ENCODE measurements at regions not wholly inside any gene's neighbourhood (a gene's known extent, or its start where the extent isn't known, plus 50 kb on each side); places are given as distances from the start of the nearest gene placed in this dataset.

- Mint-ChIP-seq H3K4me3 (no peak overlapping the region), H3K27ac (no peak overlapping the region), H3K9me3 (no peaks in the 10 kb centered on the region), H3K4me1 (no peaks in the 10 kb centered on the region), H3K27me3 (no peaks in the 10 kb centered on the region), H3K36me3 (peaks cover 5% of the 10 kb centered on the region)
- no peak for ATAC-seq (replicated peaks in 1 of 4)
- Histone ChIP-seq H3K36me3 (ENCODE audit: control insufficient read depth in 2 of 2, extremely low read depth in 1 of 2, insufficient read depth in 1 of 2, low read length in 1 of 2) (no peaks in the 10 kb centered on the region), H3K4me1 (ENCODE audit: control insufficient read depth in 1 of 2, extremely low read depth in 1 of 2, insufficient read depth in 2 of 2, low read length in 2 of 2) (no peaks in the 10 kb centered on the region), H3K4me3 (ENCODE audit: control insufficient read depth in 1 of 2, extremely low read depth in 1 of 2, low read length in 1 of 2) (no peak overlapping the region), H3K27me3 (replicated peaks in 1 of 2; ENCODE audit: control insufficient read depth in 2 of 2, extremely low read depth in 1 of 2, insufficient read depth in 2 of 2, low read length in 1 of 2) (no peaks in the 10 kb centered on the region), H3K9me3 (no peaks in the 10 kb centered on the region), H3K27ac (ENCODE audit: low read length) (no peak overlapping the region)
- DNase-seq: no peak
- ChIA-PET POLR2A (no interaction called here), CTCF (no interaction called here)
These were observed 147.6 kb downstream of the SH2D1A start for GRCh38 chrX:124493984-124494383.

- ChIA-PET POLR2A (no interaction called here), CTCF (no interaction called here)
- Histone ChIP-seq H3K9me3 (no peaks in the 10 kb centered on the region), H3K36me3 (ENCODE audit: control insufficient read depth in 2 of 2, extremely low read depth in 1 of 2, insufficient read depth in 1 of 2, low read length in 1 of 2) (no peaks in the 10 kb centered on the region), H3K27ac (ENCODE audit: low read length) (no peak overlapping the region), H3K4me1 (ENCODE audit: control insufficient read depth in 1 of 2, extremely low read depth in 1 of 2, insufficient read depth in 2 of 2, low read length in 2 of 2) (peaks cover 0 to 10% of the 10 kb centered on the region in 2 experiments), H3K4me3 (ENCODE audit: control insufficient read depth in 1 of 2, extremely low read depth in 1 of 2, low read length in 1 of 2) (no peak overlapping the region), H3K27me3 (replicated peaks in 1 of 2; ENCODE audit: control insufficient read depth in 2 of 2, extremely low read depth in 1 of 2, insufficient read depth in 2 of 2, low read length in 1 of 2) (no peaks in the 10 kb centered on the region)
- H3K4me1 Mint-ChIP-seq: peaks cover 0 to 6% (median 4%) of the 10 kb centered on the region in 3 donors
- H3K27me3 Mint-ChIP-seq: peaks cover 0 to 3% of the 10 kb centered on the region in 2 donors
- ATAC-seq (replicated peaks in 1 of 4): no peak
- H3K36me3 Mint-ChIP-seq: no peaks in the 10 kb centered on the region
- H3K27ac Mint-ChIP-seq: no peak overlapping the region
- H3K9me3 Mint-ChIP-seq: no peaks in the 10 kb centered on the region
- DNase-seq: no peak
- no CpG with 5 or more reads among the region's 4 CpGs for WGBS (ENCODE audit: insufficient coverage)
- H3K4me3 Mint-ChIP-seq: no peak overlapping the region
These were observed 151.0 kb downstream of the SH2D1A start for GRCh38 chrX:124497386-124497785.

- ATAC-seq (replicated peaks in 1 of 4) (no peak), DNase-seq (no peak)
- H3K9me3 Mint-ChIP-seq: no peaks in the 10 kb centered on the region
- H3K4me3 Mint-ChIP-seq: no peak overlapping the region
- peaks cover 0 to 10% of the 10 kb centered on the region in 2 donors for H3K27me3 Mint-ChIP-seq
- POLR2A ChIA-PET: no interaction called here
- WGBS (ENCODE audit: insufficient coverage): no CpG with 5 or more reads among the region's 5 CpGs
- H3K36me3 ChIP-seq (ENCODE audit: control insufficient read depth in 2 of 2, extremely low read depth in 1 of 2, insufficient read depth in 1 of 2, low read length in 1 of 2): no peaks in the 10 kb centered on the region
- H3K27ac ChIP-seq (ENCODE audit: low read length): no peak overlapping the region
- H3K9me3 ChIP-seq: no peaks in the 10 kb centered on the region
- CTCF ChIA-PET: no interaction called here
- H3K27ac Mint-ChIP-seq: no peak overlapping the region
- H3K4me1 Mint-ChIP-seq: peaks cover 0 to 6% (median 4%) of the 10 kb centered on the region in 3 donors
- H3K36me3 Mint-ChIP-seq: no peaks in the 10 kb centered on the region
- H3K27me3 ChIP-seq (replicated peaks in 1 of 2; ENCODE audit: control insufficient read depth in 2 of 2, extremely low read depth in 1 of 2, insufficient read depth in 2 of 2, low read length in 1 of 2): no peaks in the 10 kb centered on the region
- peaks cover 0 to 10% of the 10 kb centered on the region in 2 experiments for H3K4me1 ChIP-seq (ENCODE audit: control insufficient read depth in 1 of 2, extremely low read depth in 1 of 2, insufficient read depth in 2 of 2, low read length in 2 of 2)
- H3K4me3 ChIP-seq (ENCODE audit: control insufficient read depth in 1 of 2, extremely low read depth in 1 of 2, low read length in 1 of 2): no peak overlapping the region
These were observed 155.2 kb downstream of the SH2D1A start for GRCh38 chrX:124501586-124501985.

GRCh38 chrX:124502166-124502565 is 155.8 kb downstream of the SH2D1A start:
- ATAC-seq (replicated peaks in 1 of 4) (no peak), DNase-seq (no peak)
- Histone ChIP-seq H3K9me3 (no peaks in the 10 kb centered on the region), H3K4me1 (ENCODE audit: control insufficient read depth in 1 of 2, extremely low read depth in 1 of 2, insufficient read depth in 2 of 2, low read length in 2 of 2) (peaks cover 0 to 10% of the 10 kb centered on the region in 2 experiments), H3K4me3 (ENCODE audit: control insufficient read depth in 1 of 2, extremely low read depth in 1 of 2, low read length in 1 of 2) (no peak overlapping the region), H3K27me3 (replicated peaks in 1 of 2; ENCODE audit: control insufficient read depth in 2 of 2, extremely low read depth in 1 of 2, insufficient read depth in 2 of 2, low read length in 1 of 2) (no peaks in the 10 kb centered on the region), H3K36me3 (ENCODE audit: control insufficient read depth in 2 of 2, extremely low read depth in 1 of 2, insufficient read depth in 1 of 2, low read length in 1 of 2) (no peaks in the 10 kb centered on the region), H3K27ac (ENCODE audit: low read length) (no peak overlapping the region)
- POLR2A ChIA-PET: no interaction called here
- Mint-ChIP-seq H3K4me3 (no peak overlapping the region), H3K9me3 (no peaks in the 10 kb centered on the region), H3K27ac (no peak overlapping the region), H3K36me3 (no peaks in the 10 kb centered on the region), H3K27me3 (peaks cover 0 to 10% of the 10 kb centered on the region in 2 donors), H3K4me1 (peaks cover 0 to 6% (median 4%) of the 10 kb centered on the region in 3 donors)
- CTCF ChIA-PET: no interaction called here
- WGBS (ENCODE audit: insufficient coverage): no CpG with 5 or more reads among the region's 2 CpGs

- H3K27ac ChIP-seq (ENCODE audit: low read length): no peak overlapping the region
- H3K36me3 ChIP-seq (ENCODE audit: control insufficient read depth in 2 of 2, extremely low read depth in 1 of 2, insufficient read depth in 1 of 2, low read length in 1 of 2): no peaks in the 10 kb centered on the region
- ATAC-seq (replicated peaks in 1 of 4): no peak
- Mint-ChIP-seq H3K36me3 (no peaks in the 10 kb centered on the region), H3K4me3 (no peak overlapping the region), H3K9me3 (no peaks in the 10 kb centered on the region), H3K27ac (no peak overlapping the region), H3K4me1 (peaks cover 0 to 6% (median 4%) of the 10 kb centered on the region in 3 donors), H3K27me3 (peaks cover 0 to 10% of the 10 kb centered on the region in 2 donors)
- H3K9me3 ChIP-seq: no peaks in the 10 kb centered on the region
- ChIA-PET POLR2A (no interaction called here), CTCF (no interaction called here)
- H3K4me1 ChIP-seq (ENCODE audit: control insufficient read depth in 1 of 2, extremely low read depth in 1 of 2, insufficient read depth in 2 of 2, low read length in 2 of 2): peaks cover 0 to 10% of the 10 kb centered on the region in 2 experiments
- no peak overlapping the region for H3K4me3 ChIP-seq (ENCODE audit: control insufficient read depth in 1 of 2, extremely low read depth in 1 of 2, low read length in 1 of 2)
- DNase-seq: no peak
- H3K27me3 ChIP-seq (replicated peaks in 1 of 2; ENCODE audit: control insufficient read depth in 2 of 2, extremely low read depth in 1 of 2, insufficient read depth in 2 of 2, low read length in 1 of 2): no peaks in the 10 kb centered on the region
- no CpG with 5 or more reads among the region's 3 CpGs for WGBS (ENCODE audit: insufficient coverage)
These were observed 156.2 kb downstream of the SH2D1A start for GRCh38 chrX:124502599-124502998.

GRCh38 chrX:124504111-124504983 is 158.0 kb downstream of the SH2D1A start:
- Mint-ChIP-seq H3K27me3 (peaks cover 0 to 10% of the 10 kb centered on the region in 2 donors), H3K4me1 (peaks cover 0 to 6% (median 4%) of the 10 kb centered on the region in 3 donors), H3K4me3 (no peak overlapping the region), H3K9me3 (no peaks in the 10 kb centered on the region), H3K27ac (no peak overlapping the region), H3K36me3 (no peaks in the 10 kb centered on the region)
- DNase-seq (no peak), ATAC-seq (replicated peaks in 1 of 4) (no peak)
- CTCF ChIA-PET: interaction anchor here in 1 of 2 donors (0.6 kb wide), 1 partner anchor 104 kb away, joined by 3 read pairs; no protein-coding TSS in a partner anchor
- H3K4me1 ChIP-seq (ENCODE audit: control insufficient read depth in 1 of 2, extremely low read depth in 1 of 2, insufficient read depth in 2 of 2, low read length in 2 of 2): peaks cover 0 to 10% of the 10 kb centered on the region in 2 experiments
- H3K4me3 ChIP-seq (ENCODE audit: control insufficient read depth in 1 of 2, extremely low read depth in 1 of 2, low read length in 1 of 2): no peak overlapping the region
- POLR2A ChIA-PET: no interaction called here
- no peak overlapping the region for H3K27ac ChIP-seq (ENCODE audit: low read length)
- no peaks in the 10 kb centered on the region for H3K36me3 ChIP-seq (ENCODE audit: control insufficient read depth in 2 of 2, extremely low read depth in 1 of 2, insufficient read depth in 1 of 2, low read length in 1 of 2)
- no peaks in the 10 kb centered on the region for H3K9me3 ChIP-seq
- no peaks in the 10 kb centered on the region for H3K27me3 ChIP-seq (replicated peaks in 1 of 2; ENCODE audit: control insufficient read depth in 2 of 2, extremely low read depth in 1 of 2, insufficient read depth in 2 of 2, low read length in 1 of 2)
- no CpG with 5 or more reads among the region's 7 CpGs for WGBS (ENCODE audit: insufficient coverage)
